Panc1 (cell line): ENCODE measurements at regions not wholly inside any gene's neighbourhood (a gene's known extent, or its start where the extent isn't known, plus 50 kb on each side); places are given as distances from the start of the nearest gene placed in this dataset.

Experiments used
- ATAC-seq: fragments of 200-7000 bp; cut with Tn5 transposase; 2 replicates; pipeline ENCODE4 v1.9.1; 2020; ENCODE audit warnings: mild to moderate bottlenecking, moderate library complexity
- BruUV-seq: library from RNA; stranded (reverse); fragments of 400-500 nt; replicated peaks from 2 replicates; lab custom pipeline; 2021; lab: Mats Ljungman, UMichigan
- CTCF ChIA-PET: fragments of 300-600 bp; sonication (Branson Sonifier 250); formaldehyde crosslinking; loops from one replicate; lab custom pipeline; 2022; ENCODE audit warnings: antibody characterized with exemption; lab: Charles Lee
- POLR2A ChIA-PET: fragments of 300-600 bp; sonication (Branson Sonifier 250); formaldehyde crosslinking; loops from one replicate; lab custom pipeline; 2022; ENCODE audit warnings: antibody characterized with exemption; lab: Charles Lee
- DNase-seq: peaks from one replicate; pipeline ENCODE4 v3.0.0-alpha.2; 2010; ENCODE audit warnings: low read depth, low spot score
- H3K27ac ChIP-seq: 2 replicates; pipeline ENCODE4 v1.5.1; 2011; ENCODE audit warnings: mild to moderate bottlenecking, low read length, inconsistent platforms
- H3K27me3 ChIP-seq: fragments of 200-500 bp; sonication (Bioruptor generic); 2 replicates; pipeline ENCODE4 v1.6.0; 2014; ENCODE audit warnings: low read length, inconsistent platforms; ENCODE audit not compliant: control insufficient read depth, insufficient read depth
- H3K36me3 ChIP-seq: fragments of 200-500 bp; sonication (Bioruptor generic); 2 replicates; pipeline ENCODE4 v1.5.1; 2014; ENCODE audit warnings: inconsistent platforms, mild to moderate bottlenecking, low read length, moderate library complexity; ENCODE audit not compliant: control insufficient read depth, insufficient read depth
- H3K4me1 ChIP-seq: 2 replicates; pipeline ENCODE4 v1.5.1; 2011; ENCODE audit warnings: inconsistent platforms, mild to moderate bottlenecking, low read length, moderate library complexity; ENCODE audit not compliant: control insufficient read depth, insufficient read depth
- H3K4me3 ChIP-seq, 2 experiments: 2 replicates each; pipeline ENCODE4 v1.5.1; 2011 to 2012; ENCODE audit warnings: low read depth in 2 of 2, low read length in 2 of 2, mild to moderate bottlenecking in 2 of 2, inconsistent platforms in 1 of 2, moderate library complexity in 1 of 2
- H3K9me3 ChIP-seq: fragments of 200-500 bp; sonication (Bioruptor generic); 2 replicates; pipeline ENCODE4 v1.5.1; 2014; ENCODE audit warnings: low read depth, mild to moderate bottlenecking, inconsistent platforms, low read length, moderate library complexity; ENCODE audit not compliant: control insufficient read depth, insufficient read depth
- POLR2AphosphoS5 ChIP-seq: IDR thresholded peaks from 2 replicates; pipeline ENCODE4 v1.6.1; 2012; ENCODE audit warnings: mild to moderate bottlenecking, low read depth, low read length, moderate library complexity
- SIN3A ChIP-seq: IDR thresholded peaks from 2 replicates; pipeline ENCODE4 v1.6.1; 2012; ENCODE audit warnings: low read depth, mild to moderate bottlenecking, low read length, moderate library complexity, borderline replicate concordance; ENCODE audit not compliant: insufficient read depth
- TCF7L2 ChIP-seq: IDR thresholded peaks from 2 replicates; pipeline ENCODE4 v1.6.1; 2011; ENCODE audit warnings: mild to moderate bottlenecking, low read depth, low read length, inconsistent platforms
- in situ Hi-C: cut with HindIII; loops from 2 replicates; pipeline ENCODE4 v1.10.0; 2016; ENCODE audit warnings: low sequenced_read_pairs, low pct_unique_long_range_greater_than_20kb
- intact Hi-C: fragments of 100-400 bp; cut with micrococcal nuclease; formaldehyde crosslinking; loops from one replicate; pipeline ENCODE4 v1.10.0; 2022; ENCODE audit not compliant: unreplicated experiment
- TF ChIP-seq, protein P1 (sequence below): fragments of 450-650 bp; IDR thresholded peaks from 2 replicates; pipeline ENCODE4 v1.5.1; 2017; ENCODE audit warnings: mild to moderate bottlenecking
- TF ChIP-seq, protein P2 (sequence below), 2 experiments: IDR thresholded peaks; 2 replicates each; pipeline ENCODE4 v1.6.1; 2011 to 2012; ENCODE audit warnings: low read depth in 2 of 2, control low read depth in 1 of 2, low read length in 1 of 2, mild to moderate bottlenecking in 1 of 2, moderate library complexity in 1 of 2; ENCODE audit not compliant: insufficient read depth in 1 of 2

DNA sequence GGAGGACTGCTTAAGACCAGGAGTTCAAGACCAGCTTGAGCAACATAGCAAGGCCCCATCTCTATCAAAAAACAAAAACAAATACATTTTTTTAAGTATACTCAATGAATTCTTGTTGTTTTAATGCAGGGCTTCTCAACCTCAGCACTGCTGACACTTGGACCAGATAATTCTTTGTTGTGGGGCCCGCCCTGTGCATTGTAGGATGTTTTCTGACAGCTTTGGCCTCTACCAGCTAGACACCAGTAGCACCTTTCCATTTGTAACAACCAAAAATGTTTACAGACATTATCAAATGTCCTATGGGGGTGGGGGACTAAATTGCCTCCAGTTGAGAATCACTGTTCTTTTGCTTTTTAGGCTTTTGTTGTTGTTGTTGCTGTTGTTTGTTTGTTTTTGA is 128.1 kb upstream of the MDM1 start:
- Histone ChIP-seq H3K27me3 (no peaks in the 10 kb centered on the region), H3K4me3 (no peak overlapping the region), H3K9me3 (no peaks in the 10 kb centered on the region), H3K36me3 (no peaks in the 10 kb centered on the region), H3K27ac (peak overlapping the region; percentile 44; the same call in 1 of the 2 replicates), H3K4me1 (peaks cover 12% of the 10 kb centered on the region)
- no TSS peak for BruUV-seq
- intact Hi-C loops (no loop called here), in situ Hi-C loops (no loop called here)
- TF ChIP-seq, protein P1, sequence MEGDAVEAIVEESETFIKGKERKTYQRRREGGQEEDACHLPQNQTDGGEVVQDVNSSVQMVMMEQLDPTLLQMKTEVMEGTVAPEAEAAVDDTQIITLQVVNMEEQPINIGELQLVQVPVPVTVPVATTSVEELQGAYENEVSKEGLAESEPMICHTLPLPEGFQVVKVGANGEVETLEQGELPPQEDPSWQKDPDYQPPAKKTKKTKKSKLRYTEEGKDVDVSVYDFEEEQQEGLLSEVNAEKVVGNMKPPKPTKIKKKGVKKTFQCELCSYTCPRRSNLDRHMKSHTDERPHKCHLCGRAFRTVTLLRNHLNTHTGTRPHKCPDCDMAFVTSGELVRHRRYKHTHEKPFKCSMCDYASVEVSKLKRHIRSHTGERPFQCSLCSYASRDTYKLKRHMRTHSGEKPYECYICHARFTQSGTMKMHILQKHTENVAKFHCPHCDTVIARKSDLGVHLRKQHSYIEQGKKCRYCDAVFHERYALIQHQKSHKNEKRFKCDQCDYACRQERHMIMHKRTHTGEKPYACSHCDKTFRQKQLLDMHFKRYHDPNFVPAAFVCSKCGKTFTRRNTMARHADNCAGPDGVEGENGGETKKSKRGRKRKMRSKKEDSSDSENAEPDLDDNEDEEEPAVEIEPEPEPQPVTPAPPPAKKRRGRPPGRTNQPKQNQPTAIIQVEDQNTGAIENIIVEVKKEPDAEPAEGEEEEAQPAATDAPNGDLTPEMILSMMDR = no peak
- TF ChIP-seq, protein P2, sequence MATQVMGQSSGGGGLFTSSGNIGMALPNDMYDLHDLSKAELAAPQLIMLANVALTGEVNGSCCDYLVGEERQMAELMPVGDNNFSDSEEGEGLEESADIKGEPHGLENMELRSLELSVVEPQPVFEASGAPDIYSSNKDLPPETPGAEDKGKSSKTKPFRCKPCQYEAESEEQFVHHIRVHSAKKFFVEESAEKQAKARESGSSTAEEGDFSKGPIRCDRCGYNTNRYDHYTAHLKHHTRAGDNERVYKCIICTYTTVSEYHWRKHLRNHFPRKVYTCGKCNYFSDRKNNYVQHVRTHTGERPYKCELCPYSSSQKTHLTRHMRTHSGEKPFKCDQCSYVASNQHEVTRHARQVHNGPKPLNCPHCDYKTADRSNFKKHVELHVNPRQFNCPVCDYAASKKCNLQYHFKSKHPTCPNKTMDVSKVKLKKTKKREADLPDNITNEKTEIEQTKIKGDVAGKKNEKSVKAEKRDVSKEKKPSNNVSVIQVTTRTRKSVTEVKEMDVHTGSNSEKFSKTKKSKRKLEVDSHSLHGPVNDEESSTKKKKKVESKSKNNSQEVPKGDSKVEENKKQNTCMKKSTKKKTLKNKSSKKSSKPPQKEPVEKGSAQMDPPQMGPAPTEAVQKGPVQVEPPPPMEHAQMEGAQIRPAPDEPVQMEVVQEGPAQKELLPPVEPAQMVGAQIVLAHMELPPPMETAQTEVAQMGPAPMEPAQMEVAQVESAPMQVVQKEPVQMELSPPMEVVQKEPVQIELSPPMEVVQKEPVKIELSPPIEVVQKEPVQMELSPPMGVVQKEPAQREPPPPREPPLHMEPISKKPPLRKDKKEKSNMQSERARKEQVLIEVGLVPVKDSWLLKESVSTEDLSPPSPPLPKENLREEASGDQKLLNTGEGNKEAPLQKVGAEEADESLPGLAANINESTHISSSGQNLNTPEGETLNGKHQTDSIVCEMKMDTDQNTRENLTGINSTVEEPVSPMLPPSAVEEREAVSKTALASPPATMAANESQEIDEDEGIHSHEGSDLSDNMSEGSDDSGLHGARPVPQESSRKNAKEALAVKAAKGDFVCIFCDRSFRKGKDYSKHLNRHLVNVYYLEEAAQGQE (IDR thresholded peaks at IDR 0.05; ENCODE audit: insufficient read depth in 1 of 2, low read depth in 2 of 2, low read length in 1 of 2) = no peak
- TF ChIP-seq POLR2AphosphoS5 (no peak), TCF7L2 (no peak), SIN3A (no peak)
- ATAC-seq (no peak), DNase-seq (no peak)
- POLR2A ChIA-PET = no interaction called here
- CTCF ChIA-PET = no interaction called here

DNA sequence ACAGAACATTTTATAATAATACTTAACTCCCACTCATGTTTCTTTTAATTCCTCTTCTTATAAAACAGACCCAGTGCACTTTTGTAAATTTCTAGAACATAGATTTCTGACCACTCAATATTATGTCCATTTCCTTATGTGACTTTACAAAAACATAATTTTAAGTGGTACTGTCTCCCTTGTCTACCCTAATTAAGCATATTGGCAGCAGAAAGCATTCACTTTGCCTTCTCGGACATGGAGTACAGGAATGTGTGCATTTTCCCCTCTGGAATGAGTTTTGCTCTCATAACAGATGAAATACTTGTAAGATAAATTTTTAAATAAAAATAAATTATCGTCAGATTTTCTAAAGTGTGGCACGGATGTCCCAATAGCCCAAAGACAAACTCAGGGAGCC is 129.5 kb upstream of the MDM1 start:
- ATAC-seq (no peak), DNase-seq (no peak)
- peak overlapping the region; percentile 55; the same call in 1 of the 2 replicates for H3K27ac ChIP-seq
- no peaks in the 10 kb centered on the region for H3K36me3 ChIP-seq
- H3K4me3 ChIP-seq = no peak overlapping the region
- H3K9me3 ChIP-seq = no peaks in the 10 kb centered on the region
- no peaks in the 10 kb centered on the region for H3K27me3 ChIP-seq
- BruUV-seq = no TSS peak
- no peaks in the 10 kb centered on the region for H3K4me1 ChIP-seq
- TF ChIP-seq SIN3A (no peak), POLR2AphosphoS5 (no peak), TCF7L2 (no peak)
- TF ChIP-seq, protein P2 (IDR thresholded peaks at IDR 0.05; ENCODE audit: insufficient read depth in 1 of 2, low read depth in 2 of 2, low read length in 1 of 2) = no peak
- TF ChIP-seq, protein P1 = no peak
- POLR2A ChIA-PET = no interaction called here
- CTCF ChIA-PET = no interaction called here
- in situ Hi-C loops = no loop called here
- intact Hi-C loops = no loop called here
